8988T (cell line): ENCODE measurements at regions not wholly inside any gene's neighbourhood (a gene's known extent, or its start where the extent isn't known, plus 50 kb on each side); places are given as distances from the start of the nearest gene placed in this dataset.
"Not testable (repeated sequence)": the region's sequence is repeated elsewhere in the genome, so short reads cannot be mapped to it uniquely, and the experiment has no call there.

Source experiments
- DNase-seq: peaks from one replicate; pipeline ENCODE4 v3.0.0; 2011

GRCh38 chr5:30455484-30455883 lies 738.0 kb upstream of the CDH6 start:
- not testable (repeated sequence) for DNase-seq

GRCh38 chr5:30453168-30453567 lies 740.3 kb upstream of the CDH6 start:
- DNase-seq: no peak

GRCh38 chr5:30450153-30450552 lies 743.3 kb upstream of the CDH6 start:
- DNase-seq: no peak

- DNase-seq: no peak
These were observed 746.1 kb upstream of the CDH6 start for GRCh38 chr5:30447431-30447830.

- DNase-seq: no peak
These were observed 747.0 kb upstream of the CDH6 start for GRCh38 chr5:30446456-30446855.

- no peak for DNase-seq
These were observed 754.7 kb upstream of the CDH6 start for GRCh38 chr5:30438785-30439184.

GRCh38 chr5:30436691-30437090 lies 756.8 kb upstream of the CDH6 start:
- DNase-seq: no peak

- not testable (repeated sequence) for DNase-seq
These were observed 764.5 kb upstream of the CDH6 start for GRCh38 chr5:30428866-30429407.

- no peak for DNase-seq
These were observed 779.4 kb upstream of the CDH6 start for GRCh38 chr5:30414078-30414477.

- DNase-seq: no peak
These were observed 779.9 kb upstream of the CDH6 start for GRCh38 chr5:30413540-30413939.

GRCh38 chr5:30405821-30406220 lies 787.7 kb upstream of the CDH6 start:
- no peak for DNase-seq

- no peak for DNase-seq
These were observed 791.9 kb upstream of the CDH6 start for GRCh38 chr5:30401479-30402058.

- DNase-seq: no peak
These were observed 795.1 kb upstream of the CDH6 start for GRCh38 chr5:30398423-30398822.

- DNase-seq: no peak
These were observed 800.6 kb upstream of the CDH6 start for GRCh38 chr5:30392897-30393296.

- DNase-seq: no peak
These were observed 803.4 kb upstream of the CDH6 start for GRCh38 chr5:30390095-30390494.

- DNase-seq: no peak
These were observed 805.4 kb upstream of the CDH6 start for GRCh38 chr5:30387974-30388632.

GRCh38 chr5:30385754-30386153 lies 807.7 kb upstream of the CDH6 start:
- DNase-seq: no peak

- DNase-seq: no peak
These were observed 809.3 kb upstream of the CDH6 start for GRCh38 chr5:30384171-30384570.

- DNase-seq: no peak
These were observed 813.3 kb upstream of the CDH6 start for GRCh38 chr5:30380228-30380627.

- DNase-seq: no peak
These were observed 816.6 kb upstream of the CDH6 start for GRCh38 chr5:30376848-30377247.

- DNase-seq: no peak
These were observed 825.4 kb upstream of the CDH6 start for GRCh38 chr5:30368064-30368463.

- DNase-seq: not testable (repeated sequence)
These were observed 828.5 kb upstream of the CDH6 start for GRCh38 chr5:30365031-30365430.

GRCh38 chr5:30357371-30357770 lies 836.1 kb upstream of the CDH6 start:
- no peak for DNase-seq

- no peak for DNase-seq
These were observed 837.8 kb upstream of the CDH6 start for GRCh38 chr5:30355675-30356074.

GRCh38 chr5:30347858-30348257 lies 845.6 kb upstream of the CDH6 start:
- DNase-seq: no peak
